Suprapubic skin (tissue), 4 donors: ENCODE measurements at regions not wholly inside any gene's neighbourhood (a gene's known extent, or its start where the extent isn't known, plus 50 kb on each side); places are given as distances from the start of the nearest gene placed in this dataset.

Experiments
- DNase-seq, 2 donors: peaks; one replicate each; pipeline ENCODE4 v3.0.0-alpha.2; 2019; ENCODE audit warnings: low spot score in 2 of 2
- H3K27ac ChIP-seq: fragments of 200-600 bp; sonication (generic); one replicate; pipeline ENCODE4 v1.5.1; 2019
- H3K27me3 ChIP-seq: fragments of 200-600 bp; sonication (generic); one replicate; pipeline ENCODE4 v1.5.1; 2019
- H3K36me3 ChIP-seq: fragments of 200-600 bp; sonication (generic); one replicate; pipeline ENCODE4 v1.5.1; 2019
- H3K4me1 ChIP-seq: fragments of 200-600 bp; sonication (generic); one replicate; pipeline ENCODE4 v1.5.1; 2019
- H3K4me3 ChIP-seq: fragments of 200-600 bp; sonication (generic); one replicate; pipeline ENCODE4 v1.5.1; 2019; ENCODE audit warnings: mild to moderate bottlenecking
- H3K9me3 ChIP-seq: fragments of 200-600 bp; sonication (generic); one replicate; pipeline ENCODE4 v1.5.1; 2019
- CTCF ChIP-seq, 2 donors: fragments of 200-600 bp in 1 of 2; fragments of 450-650 bp in 1 of 2; sonication (generic) in 1 of 2; IDR thresholded peaks; one replicate each; pipeline ENCODE4 v1.5.1; 2016 to 2019; ENCODE audit warnings: antibody characterized with exemption in 2 of 2, mild to moderate bottlenecking in 1 of 2, moderate library complexity in 1 of 2
- EP300 ChIP-seq: sonication (generic); formaldehyde crosslinking; IDR thresholded peaks from one replicate; pipeline ENCODE4 v1.6.1; 2017; ENCODE audit warnings: antibody characterized with exemption
- POLR2A ChIP-seq, 2 donors: fragments of 450-650 bp; IDR thresholded peaks; one replicate each; pipeline ENCODE4 v1.6.1; 2017; ENCODE audit warnings: antibody characterized with exemption in 2 of 2, mild to moderate bottlenecking in 2 of 2, moderate library complexity in 2 of 2
- POLR2AphosphoS5 ChIP-seq, 3 donors: sonication (generic); formaldehyde crosslinking; IDR thresholded peaks; one replicate each; pipeline ENCODE4 v1.6.1; 2017; ENCODE audit warnings: antibody characterized with exemption in 3 of 3
- WGBS: methylation state at CpG from one replicate; pipeline ENCODE4 v1.1.5; 2018; 5-methylcytosine and 5-hydroxymethylcytosine counted together

- H3K9me3 ChIP-seq: peaks cover 2% of the 10 kb centered on the region
- no peaks in the 10 kb centered on the region for H3K4me1 ChIP-seq
- no peak overlapping the region for H3K27ac ChIP-seq
- no peak for DNase-seq
- TF ChIP-seq CTCF (IDR thresholded peaks at IDR 0.05) (no peak), EP300 (no peak), POLR2AphosphoS5 (IDR thresholded peaks at IDR 0.05) (no peak), POLR2A (IDR thresholded peaks at IDR 0.05) (no peak)
- no peak overlapping the region for H3K4me3 ChIP-seq
- 79% methylated on average over 2 of the region's 2 CpGs for WGBS
- no peaks in the 10 kb centered on the region for H3K36me3 ChIP-seq
- H3K27me3 ChIP-seq: no peaks in the 10 kb centered on the region
Measured at GRCh38 chr6:50654155-50654554, 59.2 kb upstream of the TFAP2D start.

GRCh38 chr6:50655848-50656453 lies 57.4 kb upstream of the TFAP2D start:
- no peak for TF ChIP-seq POLR2AphosphoS5 (IDR thresholded peaks at IDR 0.05)
- TF ChIP-seq POLR2A (IDR thresholded peaks at IDR 0.05): no peak
- no peak for TF ChIP-seq EP300
- peak in 1 of 2 donors; percentile 44 for TF ChIP-seq CTCF (IDR thresholded peaks at IDR 0.05)
- no peaks in the 10 kb centered on the region for H3K27me3 ChIP-seq
- no peaks in the 10 kb centered on the region for H3K9me3 ChIP-seq
- no peak for DNase-seq
- H3K36me3 ChIP-seq: no peaks in the 10 kb centered on the region
- H3K4me1 ChIP-seq: no peaks in the 10 kb centered on the region
- no peak overlapping the region for H3K4me3 ChIP-seq
- WGBS: 46% methylated on average over 4 of the region's 4 CpGs
- no peak overlapping the region for H3K27ac ChIP-seq

- DNase-seq: no peak
- Histone ChIP-seq H3K27ac (no peak overlapping the region), H3K4me3 (no peak overlapping the region), H3K4me1 (no peaks in the 10 kb centered on the region), H3K36me3 (no peaks in the 10 kb centered on the region), H3K9me3 (no peaks in the 10 kb centered on the region), H3K27me3 (no peaks in the 10 kb centered on the region)
- TF ChIP-seq POLR2A (IDR thresholded peaks at IDR 0.05) (no peak), POLR2AphosphoS5 (IDR thresholded peaks at IDR 0.05) (no peak), CTCF (IDR thresholded peaks at IDR 0.05) (no peak), EP300 (no peak)
- 93% methylated on average over 1 of the region's 1 CpG for WGBS
Measured at GRCh38 chr6:50657513-50657912, 55.8 kb upstream of the TFAP2D start.

GRCh38 chr6:50658561-50658960 lies 54.8 kb upstream of the TFAP2D start:
- no peaks in the 10 kb centered on the region for H3K4me1 ChIP-seq
- 56% methylated on average over 2 of the region's 2 CpGs for WGBS
- H3K4me3 ChIP-seq: no peak overlapping the region
- no peaks in the 10 kb centered on the region for H3K27me3 ChIP-seq
- no peak overlapping the region for H3K27ac ChIP-seq
- no peak for TF ChIP-seq CTCF (IDR thresholded peaks at IDR 0.05)
- no peak for TF ChIP-seq EP300
- TF ChIP-seq POLR2A (IDR thresholded peaks at IDR 0.05): no peak
- no peak for TF ChIP-seq POLR2AphosphoS5 (IDR thresholded peaks at IDR 0.05)
- no peak for DNase-seq
- no peaks in the 10 kb centered on the region for H3K9me3 ChIP-seq
- H3K36me3 ChIP-seq: no peaks in the 10 kb centered on the region

GRCh38 chr6:50661636-50662035 lies 51.7 kb upstream of the TFAP2D start:
- TF ChIP-seq CTCF (IDR thresholded peaks at IDR 0.05) (no peak), POLR2A (IDR thresholded peaks at IDR 0.05) (no peak), EP300 (no peak), POLR2AphosphoS5 (IDR thresholded peaks at IDR 0.05) (no peak)
- H3K27me3 ChIP-seq: no peaks in the 10 kb centered on the region
- no peak overlapping the region for H3K4me3 ChIP-seq
- H3K4me1 ChIP-seq: no peaks in the 10 kb centered on the region
- H3K36me3 ChIP-seq: no peaks in the 10 kb centered on the region
- H3K27ac ChIP-seq: no peak overlapping the region
- no peaks in the 10 kb centered on the region for H3K9me3 ChIP-seq
- no peak for DNase-seq
- WGBS: 85% methylated on average over 1 of the region's 1 CpG
